ENCODE measurements at regions not wholly inside any gene's neighbourhood (a gene's known extent, or its start where the extent isn't known, plus 50 kb on each side); places are given as distances from the start of the nearest gene placed in this dataset.

GRCh38 chr10:62748386-62748785, 56.1 kb upstream of the ADO start:
- POLR2A ChIA-PET: no interaction called here
- CTCF ChIA-PET: no interaction called here

GRCh38 chr10:62749093-62749683, 55.3 kb upstream of the ADO start:
- WGBS (ENCODE audit: insufficient coverage): 80% methylated on average over 1 of the region's 5 CpGs
- ChIA-PET CTCF (interaction anchor here (0.8 to 1.1 kb wide), 2 partner anchors 69 to 221 kb away, joined by 3 to 5 read pairs; no protein-coding TSS in a partner anchor), POLR2A (interaction anchor here (1.3 kb wide), 1 partner anchor 30 kb away, joined by 3 read pairs; no protein-coding TSS in a partner anchor)
- Histone ChIP-seq H3K27ac (ENCODE audit: low read length in 2 of 2) (no peak overlapping the region), H4K20me1 (ENCODE audit: control insufficient read depth, insufficient read depth, low read length, poor library complexity, severe bottlenecking) (no peaks in the 10 kb centered on the region), H3K4me2 (replicated peaks; ENCODE audit: low read depth, low read length, poor library complexity, severe bottlenecking) (peak overlapping the region; percentile 2), H3K4me3 (ENCODE audit: control extremely low read depth in 1 of 5, extremely low read depth in 1 of 5, insufficient read depth in 1 of 5, low read depth in 2 of 5, low read length in 4 of 5) (no peak overlapping the region), H3K9ac (ENCODE audit: low read length) (no peak overlapping the region), H3K36me3 (replicated peaks in 1 of 2; ENCODE audit: control extremely low read depth in 1 of 2, control insufficient read depth in 1 of 2, extremely low read depth in 1 of 2, insufficient read depth in 2 of 2, low read length in 1 of 2) (no peaks in the 10 kb centered on the region), H2AFZ (ENCODE audit: insufficient read depth, low read depth, low read length, poor library complexity, severe bottlenecking) (peak overlapping the region; percentile 11), H3K79me2 (ENCODE audit: control insufficient read depth, insufficient read depth, low read length) (no peaks in the 10 kb centered on the region), H3K9me3 (ENCODE audit: control extremely low read depth in 1 of 3, control insufficient read depth in 2 of 3, insufficient read depth in 1 of 3, low read length in 2 of 3) (peaks cover 0 to 1% (median 0%) of the 10 kb centered on the region in 3 donors), H3K4me1 (ENCODE audit: control insufficient read depth in 2 of 2, insufficient read depth in 2 of 2, low read length in 2 of 2) (peaks cover 8 to 13% of the 10 kb centered on the region in 2 donors), H3K27me3 (replicated peaks in 1 of 4; ENCODE audit: control extremely low read depth in 1 of 4, control insufficient read depth in 3 of 4, insufficient read depth in 4 of 4, low read length in 3 of 4) (no peaks in the 10 kb centered on the region)
- no peak for DNase-seq
- intact Hi-C loops (cut with micrococcal nuclease): no loop called here
- Mint-ChIP-seq H3K4me1 (peaks cover 14% of the 10 kb centered on the region), H3K9me3 (ENCODE audit: insufficient read depth) (no peaks in the 10 kb centered on the region), H3K27me3 (peaks cover 9% of the 10 kb centered on the region), H3K27ac (peak overlapping the region; percentile 3), H3K4me3 (peak overlapping the region; percentile 47)
- no peak for TF ChIP-seq EZH2 (IDR thresholded peaks at IDR 0.05; ENCODE audit: borderline replicate concordance, insufficient read depth, low read depth, low read length, poor library complexity, severe bottlenecking)
- no peak for TF ChIP-seq CTCF (IDR thresholded peaks at IDR 0.05)
- no peak for ATAC-seq (ENCODE audit: low read depth)

More at GRCh38 chr10:62748386-62748785, 56.1 kb upstream of the ADO start:
- no peak overlapping the region for H3K4me2 ChIP-seq (replicated peaks; ENCODE audit: low read depth, low read length, poor library complexity, severe bottlenecking)
- H3K27me3 ChIP-seq (replicated peaks in 1 of 4; ENCODE audit: control extremely low read depth in 1 of 4, control insufficient read depth in 3 of 4, insufficient read depth in 4 of 4, low read length in 3 of 4): no peaks in the 10 kb centered on the region
- no peak overlapping the region for H3K4me3 ChIP-seq (ENCODE audit: control extremely low read depth in 1 of 5, extremely low read depth in 1 of 5, insufficient read depth in 1 of 5, low read depth in 2 of 5, low read length in 4 of 5)
- intact Hi-C loops (cut with micrococcal nuclease): no loop called here
- no peaks in the 10 kb centered on the region for H3K9me3 Mint-ChIP-seq (ENCODE audit: insufficient read depth)
- ATAC-seq (ENCODE audit: low read depth) (no peak), DNase-seq (no peak)
- no peaks in the 10 kb centered on the region for H3K9me3 ChIP-seq (ENCODE audit: control extremely low read depth in 1 of 3, control insufficient read depth in 2 of 3, insufficient read depth in 1 of 3, low read length in 2 of 3)
- no peaks in the 10 kb centered on the region for H4K20me1 ChIP-seq (ENCODE audit: control insufficient read depth, insufficient read depth, low read length, poor library complexity, severe bottlenecking)
- H3K4me1 ChIP-seq (ENCODE audit: control insufficient read depth in 2 of 2, insufficient read depth in 2 of 2, low read length in 2 of 2): peaks cover 8 to 13% of the 10 kb centered on the region in 2 donors
- H3K4me3 Mint-ChIP-seq: no peak overlapping the region
- no peaks in the 10 kb centered on the region for H3K79me2 ChIP-seq (ENCODE audit: control insufficient read depth, insufficient read depth, low read length)
- H3K9ac ChIP-seq (ENCODE audit: low read length): no peak overlapping the region
- H3K27ac Mint-ChIP-seq: no peak overlapping the region
- H3K27ac ChIP-seq (ENCODE audit: low read length in 2 of 2): no peak overlapping the region
- H3K36me3 ChIP-seq (replicated peaks in 1 of 2; ENCODE audit: control extremely low read depth in 1 of 2, control insufficient read depth in 1 of 2, extremely low read depth in 1 of 2, insufficient read depth in 2 of 2, low read length in 1 of 2): no peaks in the 10 kb centered on the region
- H3K27me3 Mint-ChIP-seq: peaks cover 3% of the 10 kb centered on the region
- peaks cover 15% of the 10 kb centered on the region for H3K4me1 Mint-ChIP-seq
- no peak overlapping the region for H2AFZ ChIP-seq (ENCODE audit: insufficient read depth, low read depth, low read length, poor library complexity, severe bottlenecking)
- TF ChIP-seq EZH2 (IDR thresholded peaks at IDR 0.05; ENCODE audit: borderline replicate concordance, insufficient read depth, low read depth, low read length, poor library complexity, severe bottlenecking) (no peak), CTCF (IDR thresholded peaks at IDR 0.05) (no peak)
